HEK293T (cell line): ENCODE measurements at regions not wholly inside any gene's neighbourhood (a gene's known extent, or its start where the extent isn't known, plus 50 kb on each side); places are given as distances from the start of the nearest gene placed in this dataset.

ENCODE experiments used
- BHLHE40 ChIP-seq: fragments of 450-650 bp; IDR thresholded peaks from 2 replicates; pipeline ENCODE4 v1.6.1; 2016; ENCODE audit warnings: mild to moderate bottlenecking, moderate library complexity, borderline replicate concordance
- ELF4 ChIP-seq: fragments of 450-650 bp; IDR thresholded peaks from 2 replicates; pipeline ENCODE4 v1.6.1; 2017; ENCODE audit warnings: antibody characterized with exemption
- FOXA1 ChIP-seq: fragments of 450-650 bp; IDR thresholded peaks from 2 replicates; pipeline ENCODE4 v1.6.1; 2016; ENCODE audit warnings: mild to moderate bottlenecking
- FOXM1 ChIP-seq: fragments of 450-650 bp; IDR thresholded peaks from 2 replicates; pipeline ENCODE4 v1.6.1; 2017; ENCODE audit warnings: mild to moderate bottlenecking, borderline replicate concordance
- HDGF ChIP-seq: fragments of 450-650 bp; IDR thresholded peaks from 2 replicates; pipeline ENCODE4 v1.6.1; 2017; ENCODE audit warnings: antibody characterized with exemption, borderline replicate concordance
- L3MBTL2 ChIP-seq: fragments of 450-650 bp; conservative IDR thresholded peaks from 2 replicates; pipeline ENCODE4 v1.6.1; 2016; ENCODE audit warnings: mild to moderate bottlenecking
- LEF1 ChIP-seq: fragments of 450-650 bp; IDR thresholded peaks from 2 replicates; pipeline ENCODE4 v1.6.1; 2017; ENCODE audit warnings: mild to moderate bottlenecking, borderline replicate concordance
- NFRKB ChIP-seq: fragments of 450-650 bp; IDR thresholded peaks from 2 replicates; pipeline ENCODE4 v1.6.1; 2016; ENCODE audit warnings: mild to moderate bottlenecking, moderate library complexity

DNA sequence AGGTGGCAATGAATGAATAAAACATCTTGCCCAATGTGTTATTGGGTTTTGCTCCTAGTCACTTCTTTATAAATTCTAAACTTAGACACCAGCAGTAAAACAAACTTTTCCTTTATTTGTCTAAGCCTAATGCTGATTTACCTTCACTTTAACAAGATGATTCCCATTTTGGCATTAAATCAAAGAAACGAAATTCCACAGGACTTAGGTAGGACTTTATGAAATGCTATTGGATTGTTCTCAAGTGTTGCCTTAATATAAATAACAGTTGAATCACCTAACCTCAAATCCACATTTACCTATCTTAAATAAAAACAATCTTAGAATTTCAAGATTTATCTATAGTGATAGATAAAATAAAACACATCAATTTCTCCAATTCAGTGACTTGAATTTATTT lies 831.8 kb downstream of the EPHA7 start:
- TF ChIP-seq LEF1: no peak
- TF ChIP-seq L3MBTL2: no peak
- no peak for TF ChIP-seq NFRKB
- no peak for TF ChIP-seq FOXA1
- no peak for TF ChIP-seq ELF4
- no peak for TF ChIP-seq FOXM1
- no peak for TF ChIP-seq HDGF
- no peak for TF ChIP-seq BHLHE40
